ENCODE measurements at regions not wholly inside any gene's neighbourhood (a gene's known extent, or its start where the extent isn't known, plus 50 kb on each side); places are given as distances from the start of the nearest gene placed in this dataset.

DNA sequence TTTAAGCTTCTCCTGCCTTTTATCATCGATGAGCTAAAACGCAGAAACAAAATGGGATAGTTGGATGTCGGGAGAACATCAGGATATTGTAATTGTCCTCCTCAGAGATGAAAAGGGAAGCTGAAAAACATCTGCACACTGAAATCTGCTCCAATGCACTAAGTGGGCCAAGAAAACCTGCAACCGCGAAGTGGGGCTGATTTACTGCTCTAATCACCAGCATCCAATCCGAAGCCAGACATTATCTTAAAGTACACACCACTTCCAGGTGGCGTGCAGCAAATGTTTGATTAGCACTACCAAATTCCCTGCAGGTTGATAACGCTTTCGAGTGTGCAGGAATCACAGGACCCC lies 230.3 kb upstream of the SLC14A2 start:
- no peaks in the 10 kb centered on the region for H3K27me3 ChIP-seq
- DNase-seq, result no peak
- H3K36me3 ChIP-seq, result no peaks in the 10 kb centered on the region
- 44% methylated on average over 8 of the region's 9 CpGs for WGBS (ENCODE audit: insufficient coverage, low coverage, low lambda C conversion rate, missing lambda C conversion rate)
- no peak overlapping the region for H3K27ac ChIP-seq
- no peaks in the 10 kb centered on the region for H3K9me3 ChIP-seq
- TF ChIP-seq, protein P1, sequence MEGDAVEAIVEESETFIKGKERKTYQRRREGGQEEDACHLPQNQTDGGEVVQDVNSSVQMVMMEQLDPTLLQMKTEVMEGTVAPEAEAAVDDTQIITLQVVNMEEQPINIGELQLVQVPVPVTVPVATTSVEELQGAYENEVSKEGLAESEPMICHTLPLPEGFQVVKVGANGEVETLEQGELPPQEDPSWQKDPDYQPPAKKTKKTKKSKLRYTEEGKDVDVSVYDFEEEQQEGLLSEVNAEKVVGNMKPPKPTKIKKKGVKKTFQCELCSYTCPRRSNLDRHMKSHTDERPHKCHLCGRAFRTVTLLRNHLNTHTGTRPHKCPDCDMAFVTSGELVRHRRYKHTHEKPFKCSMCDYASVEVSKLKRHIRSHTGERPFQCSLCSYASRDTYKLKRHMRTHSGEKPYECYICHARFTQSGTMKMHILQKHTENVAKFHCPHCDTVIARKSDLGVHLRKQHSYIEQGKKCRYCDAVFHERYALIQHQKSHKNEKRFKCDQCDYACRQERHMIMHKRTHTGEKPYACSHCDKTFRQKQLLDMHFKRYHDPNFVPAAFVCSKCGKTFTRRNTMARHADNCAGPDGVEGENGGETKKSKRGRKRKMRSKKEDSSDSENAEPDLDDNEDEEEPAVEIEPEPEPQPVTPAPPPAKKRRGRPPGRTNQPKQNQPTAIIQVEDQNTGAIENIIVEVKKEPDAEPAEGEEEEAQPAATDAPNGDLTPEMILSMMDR (IDR thresholded peaks at IDR 0.05), result no peak
- no peak for TF ChIP-seq POLR2A (IDR thresholded peaks at IDR 0.05)
- ATAC-seq, result no peak
- intact Hi-C loops (cut with DNase I), result no loop called here
- no peak overlapping the region for H3K4me3 ChIP-seq
- H3K4me1 ChIP-seq, result no peaks in the 10 kb centered on the region

GRCh38 chr18:45386041-45386655 lies 229.1 kb upstream of the SLC14A2 start:
- WGBS (ENCODE audit: insufficient coverage, low coverage, low lambda C conversion rate, missing lambda C conversion rate), result 53% methylated on average over 6 of the region's 7 CpGs
- DNase-seq (peak in 1 of 3 donors; percentile 29), ATAC-seq (peak; percentile 66 to 81 (median 72))
- no peak for TF ChIP-seq POLR2A (IDR thresholded peaks at IDR 0.05)
- TF ChIP-seq, protein P1 (IDR thresholded peaks at IDR 0.05), result peak; percentile 41 to 61 (median 52)
- intact Hi-C loops (cut with DNase I), result no loop called here
- Histone ChIP-seq H3K9me3 (no peaks in the 10 kb centered on the region), H3K27me3 (no peaks in the 10 kb centered on the region), H3K4me3 (no peak overlapping the region), H3K36me3 (no peaks in the 10 kb centered on the region), H3K27ac (no peak overlapping the region), H3K4me1 (no peaks in the 10 kb centered on the region)

DNA sequence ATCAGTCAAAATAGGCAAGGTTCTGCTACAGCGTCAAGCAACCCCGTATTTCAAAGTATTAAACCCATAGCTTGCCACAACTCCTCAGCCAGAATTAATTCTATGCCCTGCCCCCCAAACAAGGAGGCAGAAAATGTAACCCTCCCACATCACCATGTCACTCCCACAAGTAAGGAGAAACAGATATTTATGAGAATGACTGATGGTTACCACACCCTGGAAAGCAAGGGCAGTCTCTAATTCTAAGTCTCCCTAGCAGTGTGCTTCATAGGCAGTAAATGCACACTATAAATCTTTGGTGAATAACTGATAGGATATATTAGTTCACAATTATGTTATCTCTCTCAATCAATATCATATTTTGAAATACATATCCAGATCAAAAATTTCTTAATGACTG lies 228.0 kb upstream of the SLC14A2 start:
- TF ChIP-seq, protein P1 (IDR thresholded peaks at IDR 0.05), result no peak
- TF ChIP-seq POLR2A (IDR thresholded peaks at IDR 0.05), result no peak
- H3K4me3 ChIP-seq, result no peak overlapping the region
- no peaks in the 10 kb centered on the region for H3K27me3 ChIP-seq
- DNase-seq (no peak), ATAC-seq (no peak)
- intact Hi-C loops (cut with DNase I), result no loop called here
- H3K36me3 ChIP-seq, result no peaks in the 10 kb centered on the region
- WGBS (ENCODE audit: insufficient coverage, low coverage, low lambda C conversion rate, missing lambda C conversion rate), result 63% methylated on average over 2 of the region's 2 CpGs
- H3K27ac ChIP-seq, result no peak overlapping the region
- no peaks in the 10 kb centered on the region for H3K4me1 ChIP-seq
- H3K9me3 ChIP-seq, result no peaks in the 10 kb centered on the region

DNA sequence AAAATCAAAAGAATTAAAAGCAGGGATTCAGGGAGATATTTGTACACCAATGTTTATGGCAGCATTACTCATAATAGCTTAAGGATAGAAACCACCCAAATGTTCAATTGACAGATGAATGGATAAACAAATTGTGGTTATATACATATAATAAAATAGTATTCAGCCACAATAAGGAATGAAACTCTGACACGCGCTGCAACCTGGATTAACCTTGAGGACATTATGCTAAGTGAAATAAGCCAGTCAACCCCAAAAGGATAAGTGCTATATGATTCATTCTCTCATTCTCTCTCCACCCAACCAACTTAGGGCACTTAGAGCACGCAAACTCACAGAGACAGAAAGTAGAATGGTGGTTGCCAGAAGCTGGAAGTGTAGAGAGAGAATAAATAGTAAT lies 216.8 kb upstream of the SLC14A2 start:
- intact Hi-C loops (cut with DNase I), result no loop called here

More for the DNA sequence above, 216.8 kb upstream of the SLC14A2 start:
- WGBS (ENCODE audit: insufficient coverage, low coverage, low lambda C conversion rate, missing lambda C conversion rate), result 64% methylated on average over 3 of the region's 3 CpGs
- Histone ChIP-seq H3K27ac (no peak overlapping the region), H3K9me3 (no peaks in the 10 kb centered on the region), H3K4me3 (no peak overlapping the region), H3K4me1 (no peaks in the 10 kb centered on the region), H3K36me3 (no peaks in the 10 kb centered on the region), H3K27me3 (no peaks in the 10 kb centered on the region)
- DNase-seq (no peak), ATAC-seq (no peak)
- no peak for TF ChIP-seq POLR2A (IDR thresholded peaks at IDR 0.05)
- TF ChIP-seq, protein P1 (IDR thresholded peaks at IDR 0.05), result no peak

All from right lobe of liver (tissue), 6 donors.